A673 (cell line): ENCODE measurements at regions not wholly inside any gene's neighbourhood (a gene's known extent, or its start where the extent isn't known, plus 50 kb on each side); places are given as distances from the start of the nearest gene placed in this dataset.

ENCODE experiments used
- BruUV-seq: library from RNA; stranded (reverse); fragments of 400-500 nt; replicated peaks from 2 replicates; lab custom pipeline; 2021; lab: Mats Ljungman, UMichigan
- CTCF ChIA-PET: fragments of 300-600 bp; sonication (Branson Sonifier 250); formaldehyde crosslinking; loops from one replicate; lab custom pipeline; 2022; ENCODE audit warnings: antibody characterized with exemption; lab: Charles Lee
- POLR2A ChIA-PET: fragments of 300-600 bp; sonication (Branson Sonifier 250); formaldehyde crosslinking; loops from one replicate; lab custom pipeline; 2022; ENCODE audit warnings: antibody characterized with exemption; ENCODE audit not compliant: low non-redundant PET; lab: Charles Lee
- DNase-seq: peaks from one replicate; pipeline ENCODE4 v3.0.0-alpha.2; 2015; ENCODE audit warnings: low spot score
- H3K27ac ChIP-seq: fragments of 200-600 bp; sonication (generic); 2 replicates; pipeline ENCODE4 v1.5.1; 2016; ENCODE audit warnings: mixed run types, low read depth, mild to moderate bottlenecking, mixed read lengths, antibody characterized with exemption, low read length; ENCODE audit not compliant: poor library complexity, severe bottlenecking
- H3K27me3 ChIP-seq: fragments of 200-600 bp; sonication (generic); replicated peaks from 2 replicates; pipeline ENCODE4 v1.6.1; 2017; ENCODE audit warnings: mixed run types, low read depth, mild to moderate bottlenecking, mixed read lengths, antibody characterized with exemption, low read length; ENCODE audit not compliant: insufficient read depth, poor library complexity
- H3K36me3 ChIP-seq: fragments of 200-600 bp; sonication (generic); 2 replicates; pipeline ENCODE4 v1.6.1; 2016; ENCODE audit warnings: mixed run types, mild to moderate bottlenecking, mixed read lengths, antibody characterized with exemption, low read length; ENCODE audit not compliant: insufficient read depth, poor library complexity, severe bottlenecking
- H3K4me1 ChIP-seq: fragments of 200-600 bp; sonication (generic); 2 replicates; pipeline ENCODE4 v1.6.1; 2017; ENCODE audit warnings: mixed run types, mild to moderate bottlenecking, mixed read lengths, antibody characterized with exemption, low read length; ENCODE audit not compliant: insufficient read depth, poor library complexity, severe bottlenecking
- H3K4me3 ChIP-seq: fragments of 200-600 bp; sonication (generic); 2 replicates; pipeline ENCODE4 v1.5.1; 2016; ENCODE audit warnings: low read depth, mixed run types, mild to moderate bottlenecking, mixed read lengths, low read length; ENCODE audit not compliant: poor library complexity, severe bottlenecking
- H3K9me3 ChIP-seq: fragments of 200-600 bp; sonication (generic); 2 replicates; pipeline ENCODE4 v1.6.1; 2016; ENCODE audit warnings: mixed run types, low read depth, mild to moderate bottlenecking, mixed read lengths, antibody characterized with exemption, low read length; ENCODE audit not compliant: poor library complexity, severe bottlenecking
- EZH2 ChIP-seq: fragments of 200-600 bp; sonication (generic); IDR thresholded peaks from 2 replicates; pipeline ENCODE4 v1.6.1; 2017; ENCODE audit warnings: borderline replicate concordance, low read depth, mild to moderate bottlenecking, mixed read lengths, antibody characterized with exemption, low read length; ENCODE audit not compliant: poor library complexity, severe bottlenecking
- intact Hi-C: fragments of 100-400 bp; cut with micrococcal nuclease; formaldehyde crosslinking; loops from one replicate; pipeline ENCODE4 v1.10.0; 2022; ENCODE audit not compliant: unreplicated experiment
- TF ChIP-seq, protein P1 (sequence below): fragments of 300-800, 200-600 bp; sonication (generic); conservative IDR thresholded peaks from 2 replicates; pipeline ENCODE4 v1.5.1; 2017; ENCODE audit warnings: low read depth, mild to moderate bottlenecking, antibody characterized with exemption, low read length, moderate library complexity, mixed read lengths

DNA sequence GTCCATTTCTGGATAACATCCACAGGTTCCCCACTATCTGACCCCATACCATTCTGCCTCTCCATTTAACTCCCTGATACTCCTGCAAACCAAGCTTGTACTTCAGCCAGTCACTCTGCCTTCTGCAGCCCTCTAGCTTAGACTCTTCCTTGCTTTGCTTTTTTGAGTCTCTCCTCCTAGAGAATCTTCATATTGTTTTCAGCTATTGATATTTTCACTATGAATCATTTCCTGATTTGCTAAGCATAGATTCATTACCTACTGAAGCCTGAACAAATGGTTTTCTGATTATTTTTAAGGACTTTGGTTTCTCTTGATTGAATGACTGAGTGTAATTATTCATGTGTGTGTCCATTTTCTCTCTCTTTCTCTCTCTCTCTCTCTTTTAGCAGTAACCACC, 2102.3 kb upstream of the CELF4 start:
- Histone ChIP-seq H3K4me3 (no peak overlapping the region), H3K4me1 (peaks cover 5% of the 10 kb centered on the region), H3K27ac (no peak overlapping the region), H3K27me3 (no peaks in the 10 kb centered on the region), H3K36me3 (no peaks in the 10 kb centered on the region), H3K9me3 (no peaks in the 10 kb centered on the region)
- DNase-seq, result peak; percentile 36
- TSS peak; percentile 29 for BruUV-seq
- ChIA-PET POLR2A (no interaction called here), CTCF (no interaction called here)
- intact Hi-C loops, result no loop called here
- TF ChIP-seq, protein P1, sequence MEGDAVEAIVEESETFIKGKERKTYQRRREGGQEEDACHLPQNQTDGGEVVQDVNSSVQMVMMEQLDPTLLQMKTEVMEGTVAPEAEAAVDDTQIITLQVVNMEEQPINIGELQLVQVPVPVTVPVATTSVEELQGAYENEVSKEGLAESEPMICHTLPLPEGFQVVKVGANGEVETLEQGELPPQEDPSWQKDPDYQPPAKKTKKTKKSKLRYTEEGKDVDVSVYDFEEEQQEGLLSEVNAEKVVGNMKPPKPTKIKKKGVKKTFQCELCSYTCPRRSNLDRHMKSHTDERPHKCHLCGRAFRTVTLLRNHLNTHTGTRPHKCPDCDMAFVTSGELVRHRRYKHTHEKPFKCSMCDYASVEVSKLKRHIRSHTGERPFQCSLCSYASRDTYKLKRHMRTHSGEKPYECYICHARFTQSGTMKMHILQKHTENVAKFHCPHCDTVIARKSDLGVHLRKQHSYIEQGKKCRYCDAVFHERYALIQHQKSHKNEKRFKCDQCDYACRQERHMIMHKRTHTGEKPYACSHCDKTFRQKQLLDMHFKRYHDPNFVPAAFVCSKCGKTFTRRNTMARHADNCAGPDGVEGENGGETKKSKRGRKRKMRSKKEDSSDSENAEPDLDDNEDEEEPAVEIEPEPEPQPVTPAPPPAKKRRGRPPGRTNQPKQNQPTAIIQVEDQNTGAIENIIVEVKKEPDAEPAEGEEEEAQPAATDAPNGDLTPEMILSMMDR, result no peak
- TF ChIP-seq EZH2, result no peak

DNA sequence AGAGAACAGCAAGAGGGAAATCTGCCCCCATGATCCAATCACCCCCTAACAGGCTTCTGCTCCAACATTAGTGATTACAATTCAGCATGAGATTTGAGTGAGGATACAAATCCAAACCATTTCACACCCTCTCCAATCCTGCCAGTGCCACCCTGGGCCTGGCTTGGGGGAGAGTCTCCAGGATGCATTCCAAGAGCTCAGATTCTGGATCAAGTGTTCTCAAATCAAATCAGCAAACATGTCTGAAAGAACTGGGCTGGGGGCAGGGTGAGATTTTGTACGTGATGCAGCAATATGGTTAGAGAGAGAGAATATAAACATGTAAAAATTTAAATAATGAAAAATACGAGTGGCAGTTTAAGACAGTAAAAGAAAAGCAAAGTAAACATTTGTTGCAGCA, 2100.9 kb upstream of the CELF4 start:
- no peaks in the 10 kb centered on the region for H3K27me3 ChIP-seq
- intact Hi-C loops, result no loop called here
- H3K36me3 ChIP-seq, result no peaks in the 10 kb centered on the region
- ChIA-PET POLR2A (no interaction called here), CTCF (no interaction called here)
- TF ChIP-seq, protein P1, result no peak
- no peaks in the 10 kb centered on the region for H3K9me3 ChIP-seq
- no peak overlapping the region for H3K27ac ChIP-seq
- BruUV-seq, result no TSS peak
- peaks cover 5% of the 10 kb centered on the region for H3K4me1 ChIP-seq
- H3K4me3 ChIP-seq, result no peak overlapping the region
- no peak for DNase-seq

DNA sequence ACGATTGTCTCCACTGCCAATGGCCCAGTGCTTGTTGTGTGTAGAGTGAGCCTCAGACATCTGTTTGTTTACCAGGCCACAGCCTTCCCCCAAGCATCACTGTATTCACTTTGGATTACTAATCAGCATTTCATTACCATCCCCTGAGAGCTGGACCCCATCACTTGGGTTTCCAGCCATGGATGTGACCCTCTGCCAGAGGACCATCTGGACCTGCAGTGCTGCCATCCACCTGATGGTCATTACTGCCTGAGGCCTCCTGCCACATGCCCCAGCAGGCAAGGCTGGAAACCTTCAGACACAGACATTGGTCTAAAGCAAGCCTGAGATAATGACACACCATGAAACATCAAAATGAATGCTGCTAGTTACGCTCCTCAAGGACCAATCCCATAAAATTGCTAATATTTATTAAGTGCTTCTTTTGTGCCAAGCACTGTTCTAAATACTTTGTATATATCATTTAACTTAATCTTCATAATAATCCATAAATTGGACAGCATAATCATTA, 2096.3 kb upstream of the CELF4 start:
- BruUV-seq, result no TSS peak
- Histone ChIP-seq H3K36me3 (no peaks in the 10 kb centered on the region), H3K27ac (no peak overlapping the region), H3K9me3 (no peaks in the 10 kb centered on the region), H3K27me3 (no peaks in the 10 kb centered on the region), H3K4me3 (no peak overlapping the region), H3K4me1 (peaks cover 23% of the 10 kb centered on the region)
- no peak for TF ChIP-seq EZH2
- TF ChIP-seq, protein P1, result no peak
- POLR2A ChIA-PET, result no interaction called here
- no peak for DNase-seq
- CTCF ChIA-PET, result no interaction called here
- intact Hi-C loops, result no loop called here
